Activated T-cell treated with anti-CD3 and anti-CD28 coated beads, Interleukin-2, amount 50 U/mL, for 4 hours (primary cell): ENCODE measurements at regions not wholly inside any gene's neighbourhood (a gene's known extent, or its start where the extent isn't known, plus 50 kb on each side); places are given as distances from the start of the nearest gene placed in this dataset.

ENCODE experiments used
- ATAC-seq, 2 donors: fragments of 200-7000 bp; cut with Tn5 transposase; one replicate each; pipeline ENCODE4 v1.10.0; 2021
- DNase-seq: peaks from one replicate; pipeline ENCODE4 v3.0.0-alpha.2; 2020
- H3K27me3 Mint-ChIP-seq: one replicate; pipeline ENCODE4 v1.8.0; 2021; ENCODE audit warnings: low read depth, mixed read lengths
- H3K36me3 Mint-ChIP-seq: one replicate; pipeline ENCODE4 v1.8.0; 2022; ENCODE audit warnings: mixed read lengths; ENCODE audit not compliant: insufficient read depth
- H3K4me1 Mint-ChIP-seq: one replicate; pipeline ENCODE4 v1.8.0; 2021; ENCODE audit warnings: low read depth, mixed read lengths
- H3K4me3 Mint-ChIP-seq: one replicate; pipeline ENCODE4 v1.8.0; 2021; ENCODE audit warnings: mild to moderate bottlenecking, moderate library complexity, mixed read lengths
- H3K9me3 Mint-ChIP-seq: one replicate; pipeline ENCODE4 v1.8.0; 2021; ENCODE audit warnings: mixed read lengths

DNA sequence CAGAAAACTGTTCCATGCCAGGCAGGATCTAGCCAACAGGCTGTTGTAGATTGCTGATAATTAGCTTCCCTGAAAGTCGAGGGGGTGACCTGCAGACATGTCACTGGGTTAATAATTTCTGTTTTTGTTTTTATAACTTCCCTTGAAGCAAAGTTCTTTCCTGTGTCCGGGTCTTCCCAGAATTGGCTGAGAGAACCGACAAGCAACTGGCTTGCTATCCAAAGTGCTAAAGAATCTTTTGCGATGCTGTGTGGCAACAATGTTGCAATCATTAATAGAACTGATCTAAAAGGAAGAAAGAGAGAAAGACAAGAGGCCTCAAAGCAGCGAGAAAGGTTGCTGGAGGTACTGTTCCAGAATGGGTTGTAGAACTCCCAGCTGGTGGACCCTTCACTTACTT is 132.1 kb upstream of the DPP6 start:
- no peak overlapping the region for H3K4me3 Mint-ChIP-seq
- H3K36me3 Mint-ChIP-seq = no peaks in the 10 kb centered on the region
- DNase-seq = no peak
- H3K4me1 Mint-ChIP-seq = no peaks in the 10 kb centered on the region
- no peaks in the 10 kb centered on the region for H3K27me3 Mint-ChIP-seq
- H3K9me3 Mint-ChIP-seq = peaks cover 9% of the 10 kb centered on the region
- no peak for ATAC-seq

DNA sequence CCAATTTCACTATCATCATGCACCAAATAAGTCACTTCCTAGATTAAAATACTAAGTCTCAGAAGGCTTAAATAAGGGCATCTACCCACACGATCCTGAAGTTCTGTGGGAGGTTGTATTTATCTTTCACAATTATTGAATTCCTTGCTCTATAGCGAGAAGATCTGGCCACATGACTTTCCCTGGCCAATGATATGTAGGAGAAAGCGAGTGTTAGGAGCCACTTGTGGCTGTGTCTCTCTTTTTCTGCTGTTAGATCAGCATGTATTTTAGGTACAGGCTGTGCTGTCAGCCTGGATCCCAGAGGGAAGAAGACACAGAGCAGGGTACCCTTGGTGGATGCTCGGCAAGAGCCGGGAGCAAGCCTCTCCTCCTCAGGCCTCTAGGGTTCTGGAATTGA is 131.3 kb upstream of the DPP6 start:
- Mint-ChIP-seq H3K4me1 (no peaks in the 10 kb centered on the region), H3K4me3 (no peak overlapping the region), H3K27me3 (no peaks in the 10 kb centered on the region), H3K36me3 (no peaks in the 10 kb centered on the region), H3K9me3 (peaks cover 11% of the 10 kb centered on the region)
- no peak for DNase-seq
- no peak for ATAC-seq

DNA sequence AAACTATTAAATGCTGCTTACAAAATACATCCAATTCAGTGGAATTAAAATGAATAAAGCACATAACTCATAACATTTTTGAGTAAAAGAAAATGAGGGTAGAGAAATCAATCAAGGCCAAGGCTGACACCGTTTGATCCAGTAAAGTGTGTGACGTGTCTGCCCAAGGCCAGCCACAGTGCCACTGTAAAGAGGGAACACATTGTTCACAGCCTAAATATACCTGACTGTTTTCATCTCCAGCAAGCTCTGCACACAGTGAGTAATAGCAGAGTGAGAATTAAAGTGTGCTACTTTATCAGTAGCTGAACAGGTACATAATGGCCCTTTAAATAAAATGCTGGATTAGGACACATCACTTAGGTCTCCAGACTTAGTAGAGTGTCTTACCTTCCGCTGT is 130.8 kb upstream of the DPP6 start:
- Mint-ChIP-seq H3K4me3 (no peak overlapping the region), H3K36me3 (no peaks in the 10 kb centered on the region), H3K4me1 (no peaks in the 10 kb centered on the region), H3K9me3 (peaks cover 11% of the 10 kb centered on the region), H3K27me3 (no peaks in the 10 kb centered on the region)
- ATAC-seq (no peak), DNase-seq (no peak)

DNA sequence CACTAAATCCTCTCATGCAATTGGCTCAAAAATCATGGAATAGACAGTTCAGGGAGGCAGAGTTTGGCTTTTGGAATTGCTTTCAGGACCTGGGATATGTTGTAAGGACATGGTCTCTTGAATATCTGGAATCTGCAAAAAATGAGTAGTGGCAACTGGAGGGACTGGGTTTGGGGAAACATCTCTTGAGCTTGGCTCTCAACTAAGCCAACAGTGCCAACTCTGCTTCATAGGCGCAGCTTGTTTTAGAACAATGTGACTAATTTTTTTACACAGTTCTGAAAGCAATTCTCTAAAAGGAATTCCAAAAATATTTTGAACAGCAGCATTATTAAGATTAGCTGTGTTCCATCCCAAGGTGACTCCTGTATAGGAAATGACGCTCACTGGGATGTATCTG is 121.5 kb upstream of the DPP6 start:
- ATAC-seq = no peak
- Mint-ChIP-seq H3K36me3 (no peaks in the 10 kb centered on the region), H3K27me3 (no peaks in the 10 kb centered on the region), H3K4me1 (no peaks in the 10 kb centered on the region), H3K9me3 (peaks cover 14% of the 10 kb centered on the region), H3K4me3 (no peak overlapping the region)
- DNase-seq = no peak

DNA sequence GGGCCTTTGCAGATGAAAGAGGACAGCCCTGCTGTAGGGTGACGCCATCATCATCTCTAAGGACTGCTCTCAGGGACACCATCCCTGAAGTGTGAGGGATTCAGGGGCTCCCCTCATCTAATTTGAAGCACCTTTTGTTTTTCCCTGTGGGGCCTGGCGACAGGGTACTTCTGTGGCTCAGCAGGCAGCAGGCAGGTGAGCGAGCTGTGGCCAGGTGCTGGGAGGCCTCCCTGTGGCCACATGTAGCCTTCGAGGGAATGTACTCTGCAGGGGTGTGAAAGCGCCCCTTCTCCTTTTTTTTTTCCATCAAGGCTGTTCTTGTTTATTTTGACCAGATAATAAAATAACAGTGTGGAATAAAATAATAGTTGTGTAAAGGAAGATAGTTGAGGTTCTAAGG is 118.2 kb upstream of the DPP6 start:
- Mint-ChIP-seq H3K27me3 (no peaks in the 10 kb centered on the region), H3K4me3 (no peak overlapping the region), H3K36me3 (no peaks in the 10 kb centered on the region), H3K9me3 (peaks cover 9% of the 10 kb centered on the region), H3K4me1 (no peaks in the 10 kb centered on the region)
- no peak for DNase-seq
- no peak for ATAC-seq

DNA sequence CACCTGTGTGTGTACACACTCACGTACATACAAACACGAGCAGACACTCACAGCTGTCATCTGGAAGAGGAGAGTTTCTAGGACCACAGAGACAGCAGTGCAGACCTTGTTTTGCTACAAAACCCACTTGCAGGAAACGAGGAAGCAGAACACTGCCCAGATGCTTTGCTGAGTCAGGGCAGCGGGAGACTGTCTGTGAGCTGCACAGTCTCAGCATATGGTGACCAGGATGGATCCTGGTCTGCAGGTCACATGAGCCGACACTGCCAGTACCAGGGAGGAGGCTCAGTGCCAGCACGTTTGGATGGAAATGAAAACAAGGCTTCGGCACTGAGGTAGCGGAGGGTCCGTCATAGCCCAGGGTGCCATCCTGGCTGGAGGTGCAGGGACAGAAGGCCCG is 117.6 kb upstream of the DPP6 start:
- Mint-ChIP-seq H3K4me1 (no peaks in the 10 kb centered on the region), H3K36me3 (no peaks in the 10 kb centered on the region), H3K9me3 (peaks cover 5% of the 10 kb centered on the region), H3K27me3 (no peaks in the 10 kb centered on the region), H3K4me3 (no peak overlapping the region)
- ATAC-seq (no peak), DNase-seq (no peak)

DNA sequence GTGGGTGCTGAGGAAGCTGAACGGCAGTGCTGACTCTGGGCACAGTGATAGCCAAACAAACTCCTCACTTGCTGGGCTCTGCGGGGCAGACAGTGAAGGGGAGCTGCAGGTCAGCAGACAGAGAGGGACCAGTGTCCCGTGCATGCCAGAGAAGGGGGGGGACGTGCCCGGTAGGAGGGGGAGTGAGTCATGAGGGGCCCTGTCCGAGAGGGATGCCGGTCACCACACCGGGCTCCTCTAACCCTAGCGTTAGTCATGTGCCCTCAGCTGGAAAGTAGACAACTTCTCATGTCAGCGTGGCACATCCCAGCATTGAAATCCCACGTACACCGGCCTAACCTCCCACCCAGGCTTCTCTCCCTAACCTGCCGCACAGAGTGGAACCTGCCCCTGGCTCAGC is 117.1 kb upstream of the DPP6 start:
- no peaks in the 10 kb centered on the region for H3K4me1 Mint-ChIP-seq
- H3K4me3 Mint-ChIP-seq = no peak overlapping the region
- ATAC-seq = no peak

DNA sequence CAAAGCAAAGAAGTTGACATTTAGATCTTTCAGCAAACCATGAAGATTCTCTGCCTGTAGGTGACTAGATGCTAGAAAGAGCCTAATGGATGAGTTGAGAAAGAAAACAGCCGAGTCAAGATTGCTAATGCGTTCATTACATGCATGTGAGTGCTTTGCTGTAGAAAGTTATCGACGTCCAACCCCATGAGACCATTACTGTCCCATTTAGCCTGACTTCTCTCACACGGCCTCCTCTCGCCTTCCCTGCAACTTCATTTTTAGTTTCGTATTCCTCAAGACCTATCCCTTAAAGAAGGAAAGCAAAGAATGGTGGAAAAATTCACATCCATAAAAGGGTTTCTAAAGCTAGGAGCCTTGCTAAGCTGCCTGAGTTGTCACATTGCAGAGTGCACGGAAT is 113.7 kb upstream of the DPP6 start:
- Mint-ChIP-seq H3K27me3 (no peaks in the 10 kb centered on the region), H3K36me3 (no peaks in the 10 kb centered on the region), H3K9me3 (peaks cover 3% of the 10 kb centered on the region), H3K4me3 (no peak overlapping the region), H3K4me1 (no peaks in the 10 kb centered on the region)
- ATAC-seq (no peak), DNase-seq (no peak)

More for the DNA sequence above, 117.1 kb upstream of the DPP6 start:
- no peak for DNase-seq
- no peaks in the 10 kb centered on the region for H3K36me3 Mint-ChIP-seq
- H3K9me3 Mint-ChIP-seq = peaks cover 5% of the 10 kb centered on the region
- H3K27me3 Mint-ChIP-seq = no peaks in the 10 kb centered on the region

DNA sequence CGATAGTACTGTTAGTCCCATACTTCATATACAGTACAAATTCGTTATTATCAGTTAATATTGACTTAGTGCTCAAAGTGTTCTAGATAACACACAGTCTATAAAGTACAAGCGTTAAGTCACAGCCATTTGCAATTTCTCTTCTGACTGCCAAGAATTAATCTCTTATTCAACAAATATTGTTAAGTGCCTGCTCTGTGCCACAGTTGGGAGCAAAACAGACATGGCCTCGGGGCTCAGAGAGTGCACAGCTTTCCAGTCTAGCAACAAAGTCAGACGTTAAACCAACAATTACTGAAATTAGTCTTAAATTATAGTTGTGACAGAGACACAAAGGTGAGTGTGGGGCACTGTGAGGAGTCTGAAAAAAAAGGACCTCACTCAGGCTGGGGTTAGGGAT is 113.0 kb upstream of the DPP6 start:
- Mint-ChIP-seq H3K36me3 (no peaks in the 10 kb centered on the region), H3K4me3 (no peak overlapping the region), H3K27me3 (no peaks in the 10 kb centered on the region), H3K4me1 (no peaks in the 10 kb centered on the region), H3K9me3 (no peaks in the 10 kb centered on the region)
- DNase-seq (no peak), ATAC-seq (no peak)

DNA sequence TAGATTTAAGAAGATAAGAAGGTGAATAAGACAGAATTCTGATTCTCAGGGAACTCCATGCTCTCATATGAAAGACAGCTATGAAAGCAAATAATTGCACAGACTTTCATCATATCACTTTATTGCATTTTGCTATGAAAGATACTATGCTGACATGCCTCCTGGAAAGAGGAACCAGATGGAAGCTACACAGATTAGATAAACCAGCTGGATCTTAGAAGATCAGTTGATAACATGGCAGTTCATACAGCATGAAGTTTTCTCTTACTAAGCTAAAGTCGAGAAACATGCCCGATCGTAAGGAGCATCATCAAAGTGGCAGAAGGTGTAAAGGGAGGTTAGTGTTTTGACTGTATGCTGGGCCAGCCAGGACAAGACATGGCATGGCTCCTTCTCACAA is 112.5 kb upstream of the DPP6 start:
- Mint-ChIP-seq H3K9me3 (no peaks in the 10 kb centered on the region), H3K36me3 (no peaks in the 10 kb centered on the region), H3K27me3 (no peaks in the 10 kb centered on the region), H3K4me3 (no peak overlapping the region), H3K4me1 (no peaks in the 10 kb centered on the region)
- ATAC-seq (no peak), DNase-seq (no peak)

DNA sequence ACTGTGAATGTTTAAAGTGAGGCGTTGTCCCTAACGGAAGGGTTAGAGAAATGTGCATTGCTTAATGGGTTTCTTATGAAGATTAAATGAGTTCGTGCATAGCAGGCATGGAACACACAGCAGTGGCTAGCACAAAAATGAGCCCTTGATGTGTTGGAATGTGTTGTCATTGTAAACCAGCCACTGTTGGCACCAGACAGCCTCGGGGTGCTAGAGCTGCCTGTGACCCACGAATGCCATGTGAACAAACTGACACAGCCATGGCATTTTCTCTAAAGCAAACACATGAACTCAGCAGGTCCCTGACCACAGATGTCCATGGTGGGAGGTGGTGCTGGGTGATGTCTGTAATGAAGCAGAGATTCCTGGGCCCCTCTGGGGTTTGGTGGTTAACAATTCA is 111.1 kb upstream of the DPP6 start:
- Mint-ChIP-seq H3K27me3 (no peaks in the 10 kb centered on the region), H3K9me3 (no peaks in the 10 kb centered on the region), H3K36me3 (no peaks in the 10 kb centered on the region), H3K4me3 (no peak overlapping the region), H3K4me1 (no peaks in the 10 kb centered on the region)
- no peak for DNase-seq
- ATAC-seq = no peak

DNA sequence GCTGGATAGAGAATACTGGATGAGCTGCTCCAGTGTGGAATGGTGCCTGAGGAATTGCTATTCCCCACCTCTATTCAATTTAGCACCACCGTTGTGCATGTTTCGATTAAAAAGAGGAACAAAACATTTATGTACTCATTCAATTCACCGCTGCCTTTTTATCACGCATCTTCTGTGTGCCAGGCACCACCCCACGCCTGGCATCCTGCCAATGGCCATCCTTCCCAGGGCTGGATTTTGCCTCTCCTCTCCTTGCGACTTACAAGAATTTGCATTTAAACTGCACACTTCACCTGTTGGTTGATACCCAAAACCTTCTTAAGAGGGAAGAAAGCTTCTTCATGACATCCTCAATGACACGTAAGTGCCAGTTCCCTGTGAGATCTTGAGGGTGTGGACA is 110.2 kb upstream of the DPP6 start:
- Mint-ChIP-seq H3K4me1 (no peaks in the 10 kb centered on the region), H3K4me3 (no peak overlapping the region), H3K36me3 (no peaks in the 10 kb centered on the region), H3K9me3 (no peaks in the 10 kb centered on the region), H3K27me3 (no peaks in the 10 kb centered on the region)
- DNase-seq = no peak
- ATAC-seq = no peak

DNA sequence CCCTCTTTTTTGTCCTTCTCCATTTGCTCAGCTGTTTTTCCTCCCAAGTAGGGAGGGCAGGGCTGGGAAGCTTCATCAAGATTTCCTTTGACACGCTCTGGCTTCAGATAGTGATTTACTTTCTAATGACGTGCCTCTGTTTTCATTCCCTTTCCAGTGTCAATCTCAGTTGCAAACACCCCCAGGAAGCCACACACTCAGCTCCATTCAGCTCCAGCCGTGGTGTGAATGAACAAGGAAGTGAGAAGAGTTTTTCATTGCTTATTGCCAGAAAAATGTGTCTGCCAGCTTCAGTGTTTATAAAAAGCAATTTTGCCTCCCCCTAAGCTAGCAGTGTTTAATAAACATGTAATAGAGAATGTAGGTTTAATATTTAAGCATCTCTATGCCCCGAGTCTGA is 108.7 kb upstream of the DPP6 start:
- ATAC-seq (no peak), DNase-seq (no peak)
- Mint-ChIP-seq H3K9me3 (no peaks in the 10 kb centered on the region), H3K27me3 (no peaks in the 10 kb centered on the region), H3K4me1 (no peaks in the 10 kb centered on the region), H3K36me3 (no peaks in the 10 kb centered on the region), H3K4me3 (no peak overlapping the region)

DNA sequence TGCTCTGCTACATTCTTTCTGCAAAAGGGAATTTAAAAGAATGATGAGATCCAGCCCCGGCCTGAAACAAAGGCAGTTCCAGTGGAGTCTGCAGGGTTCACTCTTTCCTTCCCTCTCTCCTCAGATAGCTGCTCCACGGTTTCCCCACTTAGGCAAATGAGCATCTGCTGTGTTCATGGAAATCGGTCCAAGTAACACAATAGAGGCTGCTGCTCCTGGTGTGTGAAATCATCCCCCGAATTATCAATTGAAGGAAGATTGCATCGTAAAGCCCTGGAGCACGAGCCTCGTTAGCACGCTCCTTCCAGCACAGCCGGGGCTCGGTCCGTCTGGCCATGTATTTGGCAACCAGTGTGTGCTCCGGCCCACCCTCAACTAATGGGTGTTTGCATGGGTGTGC is 108.3 kb upstream of the DPP6 start:
- H3K9me3 Mint-ChIP-seq = no peaks in the 10 kb centered on the region
- DNase-seq = no peak
- H3K36me3 Mint-ChIP-seq = no peaks in the 10 kb centered on the region
- H3K4me1 Mint-ChIP-seq = no peaks in the 10 kb centered on the region
- ATAC-seq = no peak
- H3K27me3 Mint-ChIP-seq = no peaks in the 10 kb centered on the region
- H3K4me3 Mint-ChIP-seq = no peak overlapping the region

DNA sequence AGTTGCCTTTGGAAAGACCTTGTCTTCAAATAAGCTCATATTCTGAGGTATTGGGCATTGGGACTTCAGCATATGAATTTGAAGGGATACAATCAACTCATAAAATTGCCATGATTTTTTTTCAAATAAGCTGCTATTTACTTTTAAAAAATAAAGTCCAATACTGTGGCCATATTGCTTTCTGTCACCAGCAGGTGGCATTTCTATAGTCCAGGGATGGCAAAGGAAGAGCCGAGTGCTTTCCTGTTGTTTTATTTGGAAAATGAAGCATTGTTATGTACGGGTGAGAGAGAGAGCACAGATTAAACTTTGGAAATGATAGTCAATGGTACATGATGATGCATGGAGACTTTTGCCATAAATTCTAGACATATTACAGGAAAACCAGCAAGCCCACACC is 104.1 kb upstream of the DPP6 start:
- no peaks in the 10 kb centered on the region for H3K36me3 Mint-ChIP-seq
- no peaks in the 10 kb centered on the region for H3K27me3 Mint-ChIP-seq
- DNase-seq (no peak), ATAC-seq (no peak)
- H3K9me3 Mint-ChIP-seq = no peaks in the 10 kb centered on the region
- H3K4me3 Mint-ChIP-seq = no peak overlapping the region
- no peaks in the 10 kb centered on the region for H3K4me1 Mint-ChIP-seq

DNA sequence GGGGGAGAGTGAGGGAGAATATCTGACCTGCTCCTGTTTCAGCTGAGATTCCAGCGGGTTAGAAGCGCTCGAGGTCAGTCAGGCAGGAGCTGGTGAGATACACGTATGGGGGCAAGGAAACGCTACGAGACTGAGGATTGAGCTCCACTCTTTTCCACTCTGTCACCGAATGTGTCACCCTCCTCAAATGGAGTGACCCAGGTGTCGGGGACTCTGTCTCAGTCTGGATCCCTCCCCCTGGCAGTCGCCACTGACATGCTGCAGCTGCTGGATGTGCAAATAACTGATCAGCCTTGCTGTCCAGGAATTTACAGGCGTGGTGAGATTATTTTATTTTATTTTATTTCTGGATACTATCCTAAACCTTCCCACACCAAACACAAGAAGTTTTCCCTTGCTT is 100.9 kb upstream of the DPP6 start:
- no peaks in the 10 kb centered on the region for H3K4me1 Mint-ChIP-seq
- no peaks in the 10 kb centered on the region for H3K27me3 Mint-ChIP-seq
- no peak for ATAC-seq
- DNase-seq = no peak
- no peaks in the 10 kb centered on the region for H3K9me3 Mint-ChIP-seq
- H3K36me3 Mint-ChIP-seq = no peaks in the 10 kb centered on the region
- H3K4me3 Mint-ChIP-seq = no peak overlapping the region
